NCI-H1694 (cell line): ENCODE measurements at regions not wholly inside any gene's neighbourhood (a gene's known extent, or its start where the extent isn't known, plus 50 kb on each side); places are given as distances from the start of the nearest gene placed in this dataset.

ENCODE experiments used
- DNase-seq: peaks from one replicate; lab custom pipeline; 2025; lab: John Stamatoyannopoulos, UW

GRCh38 chr20:40225596-40225995 lies 463.4 kb downstream of the MAFB start:
- DNase-seq, result no peak

DNA sequence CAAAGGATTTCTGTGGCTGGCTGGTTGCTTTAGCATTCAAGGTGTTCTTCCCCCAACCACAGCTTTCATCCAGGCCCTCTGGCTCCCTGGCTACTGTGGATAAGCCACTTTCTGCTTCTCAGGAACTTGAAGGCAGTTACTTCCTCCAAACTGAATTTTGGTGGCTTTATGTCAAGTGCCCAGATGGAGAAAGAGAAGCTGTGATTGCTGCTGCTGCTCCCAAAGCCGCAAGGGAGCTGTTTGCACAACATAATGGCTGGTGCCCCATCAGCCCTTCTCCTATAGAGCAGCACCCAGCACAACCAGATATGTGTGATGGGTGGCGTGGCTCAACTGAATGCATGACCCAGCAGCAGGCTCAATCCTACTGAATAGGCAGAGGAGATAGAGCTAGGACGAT lies 465.2 kb downstream of the MAFB start:
- no peak for DNase-seq

- no peak for DNase-seq
These were observed 470.1 kb downstream of the MAFB start for GRCh38 chr20:40218971-40219370.

DNA sequence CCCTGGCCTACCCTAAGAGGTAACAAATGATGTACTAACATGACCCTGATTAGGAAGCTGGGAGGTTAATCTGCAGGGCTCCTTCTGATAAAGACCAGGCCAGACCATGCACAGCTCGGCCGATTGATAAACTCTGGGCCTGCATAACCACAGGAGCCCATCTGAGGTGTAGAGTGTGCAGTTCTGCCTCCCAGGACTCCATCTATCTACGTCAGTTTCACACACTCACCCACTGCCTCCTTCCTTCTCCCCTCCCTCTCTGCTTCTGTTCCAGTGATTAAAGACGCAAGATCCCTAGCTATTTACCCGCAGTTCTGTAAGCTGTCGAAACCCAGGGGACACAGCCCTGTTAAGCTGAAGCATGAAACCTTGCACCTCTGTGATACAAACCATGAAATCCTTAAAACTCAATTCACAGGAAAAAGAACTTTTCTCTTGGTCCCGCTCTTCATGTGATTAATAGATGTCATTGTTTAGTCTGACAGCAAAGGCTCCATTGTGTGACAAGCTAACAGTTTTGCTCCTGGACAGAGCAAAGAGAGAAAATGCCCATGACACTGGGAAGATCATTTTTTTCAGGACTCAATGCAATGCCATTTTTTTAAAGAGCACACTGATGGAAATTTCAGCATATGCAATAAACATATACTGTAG lies 470.6 kb downstream of the MAFB start:
- DNase-seq, result no peak

GRCh38 chr20:40207655-40208054 lies 481.4 kb downstream of the MAFB start:
- DNase-seq, result no peak

GRCh38 chr20:40205971-40206370 lies 483.1 kb downstream of the MAFB start:
- DNase-seq, result no peak

DNA sequence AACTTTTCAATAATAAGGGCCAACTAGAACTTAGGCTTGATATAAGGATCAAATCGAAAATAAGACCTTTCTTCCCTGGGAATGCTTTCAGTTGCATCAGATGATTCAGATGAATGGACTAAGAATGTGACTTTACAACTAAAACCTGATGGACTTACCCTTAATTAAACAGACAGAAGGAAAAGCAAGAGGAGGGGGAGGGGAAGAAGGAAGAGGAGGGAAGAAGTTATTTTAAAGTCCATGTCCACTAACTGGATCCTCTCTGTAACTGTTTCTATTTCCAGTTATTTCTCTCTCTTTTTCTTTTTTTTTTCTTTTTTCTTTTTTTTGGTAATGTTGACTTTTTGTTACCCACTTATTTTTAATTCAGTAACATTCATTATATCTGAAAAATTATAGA lies 486.0 kb downstream of the MAFB start:
- DNase-seq, result no peak

GRCh38 chr20:40197691-40198090 lies 491.3 kb downstream of the MAFB start:
- no peak for DNase-seq

DNA sequence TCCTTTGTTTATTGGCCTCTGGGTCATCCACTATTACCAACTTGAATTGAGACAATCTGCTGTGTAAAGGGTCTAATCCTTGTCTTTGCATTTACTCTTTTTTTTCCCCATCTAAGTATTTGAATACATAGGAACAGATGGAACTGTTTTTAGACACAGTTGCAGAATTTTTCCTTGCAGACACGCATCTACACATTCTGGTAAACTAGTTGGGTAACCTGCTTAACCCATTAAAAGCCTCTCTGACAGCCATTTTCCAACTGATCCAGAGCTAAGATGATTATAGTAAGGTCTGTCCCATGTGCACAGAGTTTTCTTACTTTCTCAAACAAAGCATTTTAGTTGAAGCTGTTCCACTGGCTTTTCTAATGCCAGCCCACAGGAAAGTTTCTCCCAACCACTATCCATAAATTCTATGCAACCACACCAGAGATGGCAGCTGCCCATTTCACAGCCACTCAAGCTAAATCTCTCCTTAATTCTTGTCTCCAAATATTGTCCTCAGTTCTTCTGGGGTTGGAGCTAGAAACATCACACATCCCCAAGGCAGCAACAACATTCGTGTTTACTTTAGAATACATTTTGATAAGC lies 492.1 kb downstream of the MAFB start:
- no peak for DNase-seq

DNA sequence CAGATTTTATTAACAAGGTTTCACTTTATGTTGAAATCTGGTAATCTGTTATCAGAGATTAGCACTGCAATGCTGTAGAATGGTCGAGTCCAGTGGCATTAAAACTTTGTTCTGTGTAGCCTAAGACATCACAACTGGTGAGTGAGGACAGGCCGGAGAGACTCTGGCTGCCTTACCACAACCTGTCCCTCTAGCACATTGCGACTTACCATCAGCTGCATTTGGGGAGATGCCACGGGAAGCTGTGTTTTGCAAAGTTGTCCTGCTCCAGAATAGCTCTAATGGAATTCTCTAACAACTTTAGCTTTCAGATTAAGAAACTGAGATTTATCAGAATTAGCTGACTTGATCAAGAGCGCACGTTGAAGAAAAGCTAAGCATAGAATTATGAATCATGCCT lies 493.3 kb downstream of the MAFB start:
- DNase-seq, result no peak

GRCh38 chr20:40192529-40192928 lies 496.5 kb downstream of the MAFB start:
- DNase-seq, result no peak

DNA sequence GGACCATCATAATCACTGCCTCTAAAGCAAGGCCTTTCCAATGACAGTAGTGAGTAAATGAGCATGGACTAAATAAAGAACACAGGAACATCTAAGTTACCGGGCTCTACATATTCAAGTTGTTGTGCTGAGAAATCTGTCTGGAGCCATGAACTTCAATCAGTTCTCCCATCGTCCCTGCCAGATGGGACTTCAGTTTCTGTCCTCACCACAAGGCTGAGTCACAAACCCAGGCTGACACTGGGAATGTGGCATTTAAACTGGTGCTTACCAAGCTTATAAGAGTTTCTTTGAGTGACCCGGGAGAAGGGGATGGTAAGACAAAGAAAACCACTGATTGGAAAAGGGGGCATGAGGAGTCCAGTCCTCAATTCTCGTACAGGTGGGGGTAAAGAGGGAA lies 497.0 kb downstream of the MAFB start:
- no peak for DNase-seq

DNA sequence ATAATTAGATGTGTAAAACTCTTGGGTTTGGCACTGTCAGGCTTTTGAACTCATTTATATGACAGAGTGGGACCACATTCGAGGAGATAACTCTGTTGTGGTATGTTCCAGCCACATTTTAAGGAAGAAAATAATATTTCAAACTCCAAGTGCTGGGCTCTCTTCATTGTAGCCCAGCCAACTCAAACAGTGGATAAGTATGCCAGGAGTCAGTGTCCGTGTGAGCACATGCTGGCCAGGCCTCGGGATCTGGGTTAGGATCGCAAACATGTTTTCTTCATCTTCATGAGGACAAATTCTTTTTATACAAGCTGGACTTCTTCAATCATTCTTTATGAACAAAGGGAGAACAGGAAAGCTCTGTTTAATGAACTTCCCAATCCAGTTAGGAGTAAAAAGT lies 497.5 kb downstream of the MAFB start:
- DNase-seq, result no peak

DNA sequence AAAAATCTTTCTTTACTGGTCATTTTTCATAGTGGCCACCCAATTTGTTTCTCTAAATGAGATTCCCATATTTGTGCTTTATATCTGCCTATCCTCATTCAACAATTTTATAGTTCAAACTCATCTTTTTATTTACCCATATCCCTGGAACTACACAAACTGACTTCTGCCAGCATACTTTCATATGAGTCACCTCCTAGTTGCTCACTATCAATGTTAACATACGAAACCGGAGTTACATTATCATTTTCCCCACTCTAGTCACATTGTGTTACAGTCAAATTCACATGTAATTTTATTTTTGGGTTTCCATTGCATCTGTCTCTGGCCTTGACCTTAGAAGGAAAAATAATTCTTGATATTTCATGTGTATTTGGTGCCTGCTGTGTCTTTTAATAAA lies 499.4 kb downstream of the MAFB start:
- no peak for DNase-seq

- DNase-seq, result no peak
These were observed 500.7 kb downstream of the MAFB start for GRCh38 chr20:40188319-40188718.

- no peak for DNase-seq
These were observed 502.2 kb downstream of the MAFB start for GRCh38 chr20:40186826-40187225.

DNA sequence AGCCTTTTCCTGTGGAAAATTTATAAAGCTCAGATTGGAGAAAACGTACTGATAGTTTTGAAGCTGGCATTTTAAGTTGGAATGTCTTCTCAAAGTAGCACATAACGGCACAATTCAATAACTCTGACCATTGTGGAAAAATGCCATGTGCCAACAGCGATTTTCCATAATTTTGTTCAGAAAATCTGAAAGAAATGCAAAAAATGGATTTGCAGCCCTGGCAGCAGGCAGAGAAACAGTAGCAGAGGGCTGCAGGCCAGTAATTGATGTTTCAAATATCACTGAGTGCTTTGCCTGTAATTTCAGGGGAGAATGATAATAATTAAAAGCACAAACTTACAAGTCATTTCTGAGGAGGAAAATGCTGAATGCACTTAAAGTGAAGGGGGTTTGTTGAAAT lies 507.4 kb downstream of the MAFB start:
- DNase-seq, result no peak

GRCh38 chr20:40176098-40176841 lies 512.8 kb downstream of the MAFB start:
- DNase-seq, result no peak

DNA sequence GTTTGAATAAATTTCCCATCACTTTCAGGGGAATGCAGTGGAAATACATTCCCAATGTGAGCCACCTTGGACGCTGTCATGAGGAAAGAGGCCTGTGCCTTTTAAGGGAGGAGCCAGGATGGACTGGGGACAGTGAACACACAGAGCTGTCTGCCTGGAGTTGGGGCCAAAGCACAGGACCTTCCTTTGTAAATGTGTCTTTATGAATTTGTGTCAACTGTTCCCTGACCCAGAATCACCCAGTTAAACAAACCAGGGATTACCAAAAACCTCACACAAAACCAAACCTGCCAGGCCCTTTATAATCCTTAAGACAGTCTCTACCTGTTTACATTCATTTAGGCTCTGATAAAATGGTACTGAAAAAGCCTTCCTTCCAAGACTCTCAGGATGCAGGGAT lies 513.7 kb downstream of the MAFB start:
- no peak for DNase-seq

DNA sequence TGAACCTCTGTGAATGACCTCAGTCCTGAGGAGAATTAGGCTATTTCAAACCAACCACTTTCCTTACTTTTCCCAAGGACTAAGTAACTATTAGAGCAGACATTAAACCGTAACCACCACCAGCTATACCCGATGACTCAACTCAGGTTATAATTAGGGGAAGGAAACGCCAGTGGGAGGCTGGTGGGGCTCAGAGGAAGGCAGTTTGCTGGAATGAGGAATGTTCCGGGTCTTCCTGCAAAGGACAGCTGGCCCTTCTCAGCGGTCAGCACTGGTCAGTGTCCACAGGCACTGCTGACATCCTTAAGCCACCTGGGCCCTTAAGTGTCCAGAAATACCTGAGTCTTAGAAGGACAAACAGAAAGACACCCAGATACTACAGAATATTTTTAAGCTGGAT lies 515.2 kb downstream of the MAFB start:
- no peak for DNase-seq

DNA sequence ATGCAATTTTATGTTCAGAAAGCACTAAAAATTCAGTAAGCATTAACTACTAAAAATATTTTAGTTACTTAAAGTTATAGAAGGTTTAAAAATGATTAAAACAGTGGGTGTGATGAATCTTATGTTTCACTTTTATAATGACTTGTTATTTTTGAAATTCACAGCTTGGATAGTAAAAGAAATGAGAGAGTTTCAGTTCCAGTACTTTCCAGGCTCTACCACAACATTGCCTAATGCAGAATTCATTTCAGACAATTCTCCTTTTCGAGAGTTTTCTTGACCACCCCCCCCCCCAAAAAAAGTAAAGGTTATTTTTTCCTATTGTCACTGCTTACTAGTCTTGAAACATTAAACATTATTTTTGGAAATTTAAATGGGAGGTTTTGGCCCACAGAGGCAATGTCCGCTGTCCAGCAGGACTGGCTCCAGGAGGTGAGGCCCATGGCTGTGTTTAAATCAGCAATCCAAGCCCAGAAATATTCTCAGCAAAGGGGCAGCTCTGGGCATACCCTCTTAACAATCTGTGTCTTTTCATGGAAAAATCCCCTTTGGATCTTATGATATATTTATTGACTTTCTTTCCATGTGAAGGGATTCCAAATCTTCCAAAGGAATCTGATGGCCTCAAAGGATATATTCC lies 519.9 kb downstream of the MAFB start:
- no peak for DNase-seq

GRCh38 chr20:40161391-40161790 lies 527.6 kb downstream of the MAFB start:
- DNase-seq, result no peak

DNA sequence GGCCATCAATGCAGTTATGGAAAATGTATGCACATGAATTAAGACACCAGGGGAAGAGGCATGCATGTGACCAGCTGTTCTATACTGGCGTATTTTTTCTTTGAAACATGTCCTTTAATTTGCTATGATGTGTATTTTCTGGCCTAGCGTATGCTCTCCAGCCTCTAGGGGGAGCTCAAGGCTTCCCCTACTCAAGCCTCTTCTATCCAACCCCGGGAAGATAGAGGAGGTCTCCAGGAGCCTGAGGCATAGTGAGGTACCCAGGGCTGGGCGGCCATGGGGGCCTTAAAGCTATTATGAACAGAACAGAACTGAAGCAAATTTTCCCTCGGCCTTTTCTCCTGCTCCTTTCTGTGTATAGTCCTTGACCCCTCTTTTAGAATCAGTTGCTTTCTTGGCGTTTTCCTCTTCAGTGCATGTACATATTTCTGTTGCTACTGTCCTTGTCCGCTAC lies 528.9 kb downstream of the MAFB start:
- no peak for DNase-seq
